SK-N-SH treated with all-trans-retinoic acid at 6 μM for 48 hours (cell line): ENCODE measurements at regions not wholly inside any gene's neighbourhood (a gene's known extent, or its start where the extent isn't known, plus 50 kb on each side); places are given as distances from the start of the nearest gene placed in this dataset.

Source experiments
- ATAC-seq: fragments of 200-7000 bp; cut with Tn5 transposase; 3 replicates; pipeline ENCODE4 v1.9.1; 2020; ENCODE audit warnings: mild to moderate bottlenecking, moderate library complexity
- BACH2 ChIP-seq: fragments of 250-450 bp; sonication (Bioruptor Pico); IDR thresholded peaks from 2 replicates; pipeline ENCODE4 v1.9.0; 2021; ENCODE audit warnings: mild to moderate bottlenecking, borderline replicate concordance
- CSDC2 ChIP-seq: fragments of 250-450 bp; sonication (Bioruptor Pico); IDR thresholded peaks from 2 replicates; pipeline ENCODE4 v1.5.0; 2020; ENCODE audit warnings: mild to moderate bottlenecking, moderate library complexity
- ESRRG ChIP-seq: fragments of 250-450 bp; sonication (Bioruptor Pico); IDR thresholded peaks from 2 replicates; pipeline ENCODE4 v1.6.1; 2021; ENCODE audit warnings: mild to moderate bottlenecking
- GLIS3 ChIP-seq: fragments of 250-450 bp; sonication (Bioruptor Pico); IDR thresholded peaks from 2 replicates; pipeline ENCODE4 v1.5.0; 2020; ENCODE audit warnings: mild to moderate bottlenecking, moderate library complexity
- ISL1 ChIP-seq: fragments of 250-450 bp; sonication (Bioruptor Pico); IDR thresholded peaks from 2 replicates; pipeline ENCODE4 v2.1.2; 2022; ENCODE audit warnings: mild to moderate bottlenecking, moderate library complexity
- OSR1 ChIP-seq: fragments of 250-450 bp; sonication (Bioruptor Pico); IDR thresholded peaks from 2 replicates; pipeline ENCODE4 v1.8.0; 2022; ENCODE audit warnings: moderate library complexity, mild to moderate bottlenecking, inconsistent platforms
- RARB ChIP-seq: fragments of 250-450 bp; sonication (Bioruptor Pico); IDR thresholded peaks from 2 replicates; pipeline ENCODE4 v1.8.0; 2021; ENCODE audit warnings: mild to moderate bottlenecking, moderate library complexity
- SNAI2 ChIP-seq: fragments of 250-450 bp; sonication (Bioruptor Pico); IDR thresholded peaks from 2 replicates; pipeline ENCODE4 v1.5.0; 2020; ENCODE audit warnings: mild to moderate bottlenecking, moderate library complexity
- TCF4 ChIP-seq: fragments of 250-450 bp; sonication (Bioruptor Pico); IDR thresholded peaks from 2 replicates; pipeline ENCODE4 v1.8.0; 2021; ENCODE audit warnings: mild to moderate bottlenecking, moderate library complexity, borderline replicate concordance
- TOX ChIP-seq: fragments of 250-450 bp; sonication (Bioruptor Pico); IDR thresholded peaks from 2 replicates; pipeline ENCODE4 v1.8.0; 2021; ENCODE audit warnings: mild to moderate bottlenecking, moderate library complexity, borderline replicate concordance
- ZC3H10 ChIP-seq: fragments of 250-450 bp; sonication (Bioruptor Pico); IDR thresholded peaks from 2 replicates; pipeline ENCODE4 v1.5.1; 2021; ENCODE audit warnings: mild to moderate bottlenecking, moderate library complexity
- ZFP3 ChIP-seq: fragments of 250-450 bp; sonication (Bioruptor Pico); IDR thresholded peaks from 2 replicates; pipeline ENCODE4 v1.5.0; 2020; ENCODE audit warnings: mild to moderate bottlenecking, moderate library complexity
- ZFP30 ChIP-seq: fragments of 450-650 bp; formaldehyde crosslinking; IDR thresholded peaks from 2 replicates; pipeline ENCODE4 v1.5.0; 2022; ENCODE audit warnings: mild to moderate bottlenecking, moderate library complexity
- ZNF565 ChIP-seq: fragments of 450-650 bp; formaldehyde crosslinking; conservative IDR thresholded peaks from 2 replicates; pipeline ENCODE4 v1.5.0; 2020; ENCODE audit warnings: low read depth, mild to moderate bottlenecking, moderate library complexity
- ZNF8 ChIP-seq: fragments of 450-650 bp; formaldehyde crosslinking; IDR thresholded peaks from 2 replicates; pipeline ENCODE4 v1.5.0; 2020; ENCODE audit warnings: mild to moderate bottlenecking, moderate library complexity
- TF ChIP-seq, protein P1 (sequence below): fragments of 250-450 bp; sonication (Bioruptor Pico); IDR thresholded peaks from 2 replicates; pipeline ENCODE4 v1.8.0; 2021; ENCODE audit warnings: low read depth, mild to moderate bottlenecking, moderate library complexity, borderline replicate concordance
- TF ChIP-seq, protein P2 (sequence below): fragments of 250-450 bp; sonication (Bioruptor Pico); IDR thresholded peaks from 2 replicates; pipeline ENCODE4 v1.5.1; 2021; ENCODE audit warnings: mild to moderate bottlenecking, moderate library complexity
- TF ChIP-seq, protein P3 (sequence below): fragments of 250-450 bp; sonication (Bioruptor Pico); IDR thresholded peaks from 2 replicates; pipeline ENCODE4 v1.8.0; 2020; ENCODE audit warnings: mild to moderate bottlenecking, moderate library complexity, borderline replicate concordance
- TF ChIP-seq, protein P4 (sequence below): fragments of 250-450 bp; sonication (Bioruptor Pico); IDR thresholded peaks from 2 replicates; pipeline ENCODE4 v1.5.1; 2020; ENCODE audit warnings: low read depth, mild to moderate bottlenecking, moderate library complexity
- TF ChIP-seq, protein P5 (sequence below): fragments of 250-450 bp; sonication (Bioruptor Pico); IDR thresholded peaks from 2 replicates; pipeline ENCODE4 v1.5.0; 2020; ENCODE audit warnings: mild to moderate bottlenecking, moderate library complexity

DNA sequence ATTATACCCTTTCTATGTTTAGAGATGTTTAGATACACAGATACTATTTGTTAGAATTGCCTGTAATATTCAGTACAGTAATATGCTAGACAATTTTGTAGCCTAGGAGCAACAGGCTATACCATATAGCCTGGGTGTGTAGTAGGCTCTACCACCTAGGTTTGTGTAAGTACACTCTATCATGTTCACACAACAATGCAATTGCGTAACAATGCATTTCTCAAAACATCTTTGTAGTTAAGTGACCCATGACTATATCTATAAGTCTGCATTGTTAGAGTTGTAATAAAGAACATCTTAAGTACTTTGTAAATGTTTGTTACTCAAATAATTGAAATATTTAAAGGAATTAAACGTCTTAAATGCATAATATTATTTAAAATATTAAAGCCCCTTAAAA lies 379.3 kb downstream of the PPP3CA start (continued):
- TF ChIP-seq, protein P1, sequence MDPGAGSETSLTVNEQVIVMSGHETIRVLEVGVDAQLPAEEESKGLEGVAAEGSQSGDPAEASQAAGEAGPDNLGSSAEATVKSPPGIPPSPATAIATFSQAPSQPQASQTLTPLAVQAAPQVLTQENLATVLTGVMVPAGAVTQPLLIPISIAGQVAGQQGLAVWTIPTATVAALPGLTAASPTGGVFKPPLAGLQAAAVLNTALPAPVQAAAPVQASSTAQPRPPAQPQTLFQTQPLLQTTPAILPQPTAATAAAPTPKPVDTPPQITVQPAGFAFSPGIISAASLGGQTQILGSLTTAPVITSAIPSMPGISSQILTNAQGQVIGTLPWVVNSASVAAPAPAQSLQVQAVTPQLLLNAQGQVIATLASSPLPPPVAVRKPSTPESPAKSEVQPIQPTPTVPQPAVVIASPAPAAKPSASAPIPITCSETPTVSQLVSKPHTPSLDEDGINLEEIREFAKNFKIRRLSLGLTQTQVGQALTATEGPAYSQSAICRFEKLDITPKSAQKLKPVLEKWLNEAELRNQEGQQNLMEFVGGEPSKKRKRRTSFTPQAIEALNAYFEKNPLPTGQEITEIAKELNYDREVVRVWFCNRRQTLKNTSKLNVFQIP (CRISPR knock-in tag) = no peak
- TF ChIP-seq ZFP3 (no peak), CSDC2 (CRISPR knock-in tag) (no peak), ZFP30 (CRISPR knock-in tag) (no peak), OSR1 (CRISPR knock-in tag) (no peak), ZC3H10 (CRISPR knock-in tag) (no peak)
- TF ChIP-seq, protein P2, sequence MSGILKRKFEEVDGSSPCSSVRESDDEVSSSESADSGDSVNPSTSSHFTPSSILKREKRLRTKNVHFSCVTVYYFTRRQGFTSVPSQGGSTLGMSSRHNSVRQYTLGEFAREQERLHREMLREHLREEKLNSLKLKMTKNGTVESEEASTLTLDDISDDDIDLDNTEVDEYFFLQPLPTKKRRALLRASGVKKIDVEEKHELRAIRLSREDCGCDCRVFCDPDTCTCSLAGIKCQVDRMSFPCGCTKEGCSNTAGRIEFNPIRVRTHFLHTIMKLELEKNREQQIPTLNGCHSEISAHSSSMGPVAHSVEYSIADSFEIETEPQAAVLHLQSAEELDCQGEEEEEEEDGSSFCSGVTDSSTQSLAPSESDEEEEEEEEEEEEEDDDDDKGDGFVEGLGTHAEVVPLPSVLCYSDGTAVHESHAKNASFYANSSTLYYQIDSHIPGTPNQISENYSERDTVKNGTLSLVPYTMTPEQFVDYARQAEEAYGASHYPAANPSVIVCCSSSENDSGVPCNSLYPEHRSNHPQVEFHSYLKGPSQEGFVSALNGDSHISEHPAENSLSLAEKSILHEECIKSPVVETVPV (CRISPR knock-in tag) = no peak

DNA sequence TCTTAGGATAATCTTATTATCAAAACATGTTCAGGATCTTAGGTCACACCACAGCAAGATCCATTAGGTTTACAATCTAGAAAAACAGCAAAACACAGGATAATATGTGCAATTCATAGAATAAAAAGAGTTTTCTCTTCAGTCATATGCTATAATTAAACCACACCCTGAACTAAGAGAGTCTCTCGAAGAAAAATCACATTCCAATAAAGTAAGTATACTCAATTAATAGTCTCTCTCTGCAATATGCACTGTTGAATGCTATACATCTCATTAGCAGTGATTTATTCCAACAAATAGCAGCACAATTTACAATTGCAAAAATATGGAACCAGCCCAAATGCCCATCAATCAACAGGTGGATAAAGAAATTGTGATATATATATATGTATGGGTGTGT lies 383.7 kb downstream of the PPP3CA start:
- no peak for ATAC-seq
- TF ChIP-seq CSDC2 (CRISPR knock-in tag) (no peak), GLIS3 (CRISPR knock-in tag) (no peak), ZNF565 (CRISPR knock-in tag) (no peak), ZNF8 (CRISPR knock-in tag) (no peak), ZC3H10 (CRISPR knock-in tag) (no peak), ZFP30 (CRISPR knock-in tag) (no peak), ISL1 (CRISPR knock-in tag) (no peak)
- TF ChIP-seq, protein P2 (CRISPR knock-in tag) = no peak

DNA sequence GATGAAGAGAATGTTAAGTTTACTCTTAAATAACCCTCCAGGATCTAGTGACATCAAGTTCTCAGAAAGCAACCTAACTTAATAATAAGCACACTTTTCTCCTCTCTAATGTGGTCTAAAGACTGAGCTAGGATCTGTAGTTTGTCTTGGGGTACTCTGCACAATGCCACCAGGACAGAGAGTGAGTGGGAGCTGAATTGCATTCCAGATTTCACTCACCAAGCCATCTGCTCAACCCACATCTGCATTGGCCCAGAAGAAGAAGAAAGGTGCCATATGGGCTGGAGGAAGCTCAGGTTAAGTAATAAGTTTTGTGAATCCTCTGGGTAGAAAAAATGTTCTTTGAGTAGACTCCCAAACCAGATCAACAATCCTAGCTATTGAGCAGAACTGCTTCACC lies 384.6 kb downstream of the PPP3CA start:
- ATAC-seq = no peak
- no peak for TF ChIP-seq GLIS3 (CRISPR knock-in tag)
- TF ChIP-seq, protein P3, sequence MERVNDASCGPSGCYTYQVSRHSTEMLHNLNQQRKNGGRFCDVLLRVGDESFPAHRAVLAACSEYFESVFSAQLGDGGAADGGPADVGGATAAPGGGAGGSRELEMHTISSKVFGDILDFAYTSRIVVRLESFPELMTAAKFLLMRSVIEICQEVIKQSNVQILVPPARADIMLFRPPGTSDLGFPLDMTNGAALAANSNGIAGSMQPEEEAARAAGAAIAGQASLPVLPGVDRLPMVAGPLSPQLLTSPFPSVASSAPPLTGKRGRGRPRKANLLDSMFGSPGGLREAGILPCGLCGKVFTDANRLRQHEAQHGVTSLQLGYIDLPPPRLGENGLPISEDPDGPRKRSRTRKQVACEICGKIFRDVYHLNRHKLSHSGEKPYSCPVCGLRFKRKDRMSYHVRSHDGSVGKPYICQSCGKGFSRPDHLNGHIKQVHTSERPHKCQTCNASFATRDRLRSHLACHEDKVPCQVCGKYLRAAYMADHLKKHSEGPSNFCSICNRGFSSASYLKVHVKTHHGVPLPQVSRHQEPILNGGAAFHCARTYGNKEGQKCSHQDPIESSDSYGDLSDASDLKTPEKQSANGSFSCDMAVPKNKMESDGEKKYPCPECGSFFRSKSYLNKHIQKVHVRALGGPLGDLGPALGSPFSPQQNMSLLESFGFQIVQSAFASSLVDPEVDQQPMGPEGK (CRISPR knock-in tag) = no peak
- TF ChIP-seq TCF4 (CRISPR knock-in tag) = no peak
- no peak for TF ChIP-seq ZC3H10 (CRISPR knock-in tag)
- TF ChIP-seq ESRRG = no peak
- TF ChIP-seq ZNF8 (CRISPR knock-in tag) = no peak
- no peak for TF ChIP-seq ZNF565 (CRISPR knock-in tag)
- TF ChIP-seq, protein P4, sequence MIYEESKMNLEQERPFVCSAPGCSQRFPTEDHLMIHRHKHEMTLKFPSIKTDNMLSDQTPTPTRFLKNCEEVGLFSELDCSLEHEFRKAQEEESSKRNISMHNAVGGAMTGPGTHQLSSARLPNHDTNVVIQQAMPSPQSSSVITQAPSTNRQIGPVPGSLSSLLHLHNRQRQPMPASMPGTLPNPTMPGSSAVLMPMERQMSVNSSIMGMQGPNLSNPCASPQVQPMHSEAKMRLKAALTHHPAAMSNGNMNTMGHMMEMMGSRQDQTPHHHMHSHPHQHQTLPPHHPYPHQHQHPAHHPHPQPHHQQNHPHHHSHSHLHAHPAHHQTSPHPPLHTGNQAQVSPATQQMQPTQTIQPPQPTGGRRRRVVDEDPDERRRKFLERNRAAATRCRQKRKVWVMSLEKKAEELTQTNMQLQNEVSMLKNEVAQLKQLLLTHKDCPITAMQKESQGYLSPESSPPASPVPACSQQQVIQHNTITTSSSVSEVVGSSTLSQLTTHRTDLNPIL (CRISPR knock-in tag) = no peak
- no peak for TF ChIP-seq SNAI2 (CRISPR knock-in tag)
- TF ChIP-seq, protein P5, sequence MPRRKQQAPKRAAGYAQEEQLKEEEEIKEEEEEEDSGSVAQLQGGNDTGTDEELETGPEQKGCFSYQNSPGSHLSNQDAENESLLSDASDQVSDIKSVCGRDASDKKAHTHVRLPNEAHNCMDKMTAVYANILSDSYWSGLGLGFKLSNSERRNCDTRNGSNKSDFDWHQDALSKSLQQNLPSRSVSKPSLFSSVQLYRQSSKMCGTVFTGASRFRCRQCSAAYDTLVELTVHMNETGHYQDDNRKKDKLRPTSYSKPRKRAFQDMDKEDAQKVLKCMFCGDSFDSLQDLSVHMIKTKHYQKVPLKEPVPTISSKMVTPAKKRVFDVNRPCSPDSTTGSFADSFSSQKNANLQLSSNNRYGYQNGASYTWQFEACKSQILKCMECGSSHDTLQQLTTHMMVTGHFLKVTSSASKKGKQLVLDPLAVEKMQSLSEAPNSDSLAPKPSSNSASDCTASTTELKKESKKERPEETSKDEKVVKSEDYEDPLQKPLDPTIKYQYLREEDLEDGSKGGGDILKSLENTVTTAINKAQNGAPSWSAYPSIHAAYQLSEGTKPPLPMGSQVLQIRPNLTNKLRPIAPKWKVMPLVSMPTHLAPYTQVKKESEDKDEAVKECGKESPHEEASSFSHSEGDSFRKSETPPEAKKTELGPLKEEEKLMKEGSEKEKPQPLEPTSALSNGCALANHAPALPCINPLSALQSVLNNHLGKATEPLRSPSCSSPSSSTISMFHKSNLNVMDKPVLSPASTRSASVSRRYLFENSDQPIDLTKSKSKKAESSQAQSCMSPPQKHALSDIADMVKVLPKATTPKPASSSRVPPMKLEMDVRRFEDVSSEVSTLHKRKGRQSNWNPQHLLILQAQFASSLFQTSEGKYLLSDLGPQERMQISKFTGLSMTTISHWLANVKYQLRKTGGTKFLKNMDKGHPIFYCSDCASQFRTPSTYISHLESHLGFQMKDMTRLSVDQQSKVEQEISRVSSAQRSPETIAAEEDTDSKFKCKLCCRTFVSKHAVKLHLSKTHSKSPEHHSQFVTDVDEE (CRISPR knock-in tag) = no peak
- no peak for TF ChIP-seq BACH2 (CRISPR knock-in tag)
- TF ChIP-seq TOX (CRISPR knock-in tag) = no peak
- TF ChIP-seq, protein P1 (CRISPR knock-in tag) = no peak
- TF ChIP-seq CSDC2 (CRISPR knock-in tag) = no peak
- no peak for TF ChIP-seq ISL1 (CRISPR knock-in tag)
- no peak for TF ChIP-seq RARB (CRISPR knock-in tag)
- no peak for TF ChIP-seq OSR1 (CRISPR knock-in tag)
- TF ChIP-seq, protein P2 (CRISPR knock-in tag) = no peak
